ENCODE measurements at regions not wholly inside any gene's neighbourhood (a gene's known extent, or its start where the extent isn't known, plus 50 kb on each side); places are given as distances from the start of the nearest gene placed in this dataset.

GRCh38 chr15:69593981-69594966 is 141.7 kb downstream of the RPLP1 start:
- peak; percentile 73 for DNase-seq (ENCODE audit: low read depth, low spot score)
- peak overlapping the region; percentile 24 for H3K27ac ChIP-seq

- DNase-seq (ENCODE audit: low read depth, low spot score): no peak
- peak overlapping the region; percentile 24 for H3K27ac ChIP-seq
These were observed 142.6 kb downstream of the RPLP1 start for GRCh38 chr15:69595009-69595791.

- H3K27ac ChIP-seq: no peak overlapping the region
These were observed 144.5 kb downstream of the RPLP1 start for GRCh38 chr15:69597061-69597592.

GRCh38 chr15:69599271-69599670 is 146.7 kb downstream of the RPLP1 start:
- no peak for DNase-seq (ENCODE audit: low read depth, low spot score)
- H3K27ac ChIP-seq: no peak overlapping the region

More at GRCh38 chr15:69597061-69597592, 144.5 kb downstream of the RPLP1 start:
- no peak for DNase-seq (ENCODE audit: low read depth, low spot score)

GRCh38 chr15:69600556-69601085 is 148.0 kb downstream of the RPLP1 start:
- H3K27ac ChIP-seq: no peak overlapping the region
- DNase-seq (ENCODE audit: low read depth, low spot score): no peak

- H3K27ac ChIP-seq: no peak overlapping the region
- no peak for DNase-seq (ENCODE audit: low read depth, low spot score)
These were observed 149.3 kb downstream of the RPLP1 start for GRCh38 chr15:69601711-69602504.

- no peak overlapping the region for H3K27ac ChIP-seq
- DNase-seq (ENCODE audit: low read depth, low spot score): no peak
These were observed 150.3 kb downstream of the RPLP1 start for GRCh38 chr15:69602921-69603320.

- DNase-seq (ENCODE audit: low read depth, low spot score): no peak
- H3K27ac ChIP-seq: no peak overlapping the region
These were observed 150.9 kb downstream of the RPLP1 start for GRCh38 chr15:69603369-69604071.

GRCh38 chr15:69604072-69604411 is 151.4 kb downstream of the RPLP1 start:
- DNase-seq (ENCODE audit: low read depth, low spot score): no peak
- H3K27ac ChIP-seq: no peak overlapping the region

GRCh38 chr15:69606144-69606543 is 153.5 kb downstream of the RPLP1 start:
- no peak overlapping the region for H3K27ac ChIP-seq
- no peak for DNase-seq (ENCODE audit: low read depth, low spot score)

GRCh38 chr15:69606921-69607500 is 154.4 kb downstream of the RPLP1 start:
- no peak for DNase-seq (ENCODE audit: low read depth, low spot score)
- no peak overlapping the region for H3K27ac ChIP-seq

- no peak for DNase-seq (ENCODE audit: low read depth, low spot score)
- H3K27ac ChIP-seq: no peak overlapping the region
These were observed 156.0 kb downstream of the RPLP1 start for GRCh38 chr15:69608661-69609060.

GRCh38 chr15:69609176-69609575 is 156.6 kb downstream of the RPLP1 start:
- no peak overlapping the region for H3K27ac ChIP-seq
- no peak for DNase-seq (ENCODE audit: low read depth, low spot score)

- no peak overlapping the region for H3K27ac ChIP-seq
- DNase-seq (ENCODE audit: low read depth, low spot score): no peak
These were observed 157.2 kb downstream of the RPLP1 start for GRCh38 chr15:69609776-69610175.

GRCh38 chr15:69610277-69610676 is 157.7 kb downstream of the RPLP1 start:
- DNase-seq (ENCODE audit: low read depth, low spot score): no peak
- no peak overlapping the region for H3K27ac ChIP-seq

- no peak overlapping the region for H3K27ac ChIP-seq
These were observed 158.2 kb downstream of the RPLP1 start for GRCh38 chr15:69610858-69611257.

GRCh38 chr15:69612112-69612511 is 159.5 kb downstream of the RPLP1 start:
- no peak for DNase-seq (ENCODE audit: low read depth, low spot score)

More at GRCh38 chr15:69610858-69611257, 158.2 kb downstream of the RPLP1 start:
- DNase-seq (ENCODE audit: low read depth, low spot score): no peak

GRCh38 chr15:69613182-69613581 is 160.6 kb downstream of the RPLP1 start:
- DNase-seq (ENCODE audit: low read depth, low spot score): no peak
- no peak overlapping the region for H3K27ac ChIP-seq

More at GRCh38 chr15:69612112-69612511, 159.5 kb downstream of the RPLP1 start:
- H3K27ac ChIP-seq: no peak overlapping the region

- no peak for DNase-seq (ENCODE audit: low read depth, low spot score)
- H3K27ac ChIP-seq: no peak overlapping the region
These were observed 161.4 kb downstream of the RPLP1 start for GRCh38 chr15:69613988-69614387.

Measured in epithelial cell of prostate (primary cell).